HG02938 (cell line): ENCODE measurements at regions not wholly inside any gene's neighbourhood (a gene's known extent, or its start where the extent isn't known, plus 50 kb on each side); places are given as distances from the start of the nearest gene placed in this dataset.

ENCODE experiments used
- ATAC-seq: cut with Tn5 transposase; IDR thresholded peaks from one replicate; pipeline ENCODE4 v1.9.1; 2021; ENCODE audit warnings: mild to moderate bottlenecking, moderate library complexity; ENCODE audit not compliant: unreplicated experiment

- ATAC-seq: no peak
These were observed 66.5 kb upstream of the PJA2 start for GRCh38 chr5:109476292-109476691.

- ATAC-seq: no peak
These were observed 60.3 kb upstream of the PJA2 start for GRCh38 chr5:109469896-109470662.

- peak; percentile 97 for ATAC-seq
These were observed 59.1 kb upstream of the PJA2 start for GRCh38 chr5:109468737-109469420.

GRCh38 chr5:109468288-109468676, 58.5 kb upstream of the PJA2 start:
- ATAC-seq: no peak

- ATAC-seq: no peak
These were observed 57.3 kb upstream of the PJA2 start for GRCh38 chr5:109467058-109467457.
